Kidney (tissue), 13 donors: ENCODE measurements at regions not wholly inside any gene's neighbourhood (a gene's known extent, or its start where the extent isn't known, plus 50 kb on each side); places are given as distances from the start of the nearest gene placed in this dataset.

Experiments used
- DNase-seq, 5 donors: peaks; one replicate each; pipeline ENCODE4 v3.0.0-alpha.2; 2013 to 2020
- FAIRE-seq: peaks from 2 replicates; lab custom pipeline; 2012; peaks lifted over from hg19 to GRCh38; lab: Jason Lieb, UNC
- H3K27ac ChIP-seq, 2 donors: one replicate each; pipeline ENCODE4 v1.7.0; 2013; ENCODE audit warnings: low read depth in 2 of 2, low read length in 2 of 2, inconsistent platforms in 1 of 2
- H3K27me3 ChIP-seq: one replicate; pipeline ENCODE4 v1.7.1; 2013; ENCODE audit warnings: low read length, inconsistent platforms; ENCODE audit not compliant: control insufficient read depth, insufficient read depth
- H3K36me3 ChIP-seq, 3 donors: one replicate each; pipeline versions ENCODE4 v1.7.0 to v1.7.1; 2013; ENCODE audit warnings: low read length in 3 of 3, control low read depth in 1 of 3, inconsistent platforms in 1 of 3; ENCODE audit not compliant: insufficient read depth in 3 of 3, control insufficient read depth in 2 of 3
- H3K4me1 ChIP-seq, 3 donors: one replicate each; pipeline versions ENCODE4 v1.7.0 to v1.7.1; 2013; ENCODE audit warnings: low read length in 3 of 3, inconsistent platforms in 1 of 3, low read depth in 1 of 3; ENCODE audit not compliant: control insufficient read depth in 2 of 3, insufficient read depth in 2 of 3
- H3K4me3 ChIP-seq, 3 donors: one replicate each; pipeline versions ENCODE4 v1.7.0 to v1.8.1; 2013; ENCODE audit warnings: low read length in 3 of 3, control low read depth in 1 of 3, inconsistent platforms in 1 of 3
- H3K9ac ChIP-seq, 3 donors: one replicate each; pipeline versions ENCODE4 v1.7.0 to v1.7.1; 2013; ENCODE audit warnings: low read length in 3 of 3, control low read depth in 1 of 3, inconsistent platforms in 1 of 3
- H3K9me3 ChIP-seq, 3 donors: one replicate each; pipeline versions ENCODE4 v1.7.0 to v1.7.1; 2013; ENCODE audit warnings: low read length in 3 of 3, control low read depth in 1 of 3, inconsistent platforms in 1 of 3; ENCODE audit not compliant: control insufficient read depth in 2 of 3, insufficient read depth in 1 of 3
- CTCF ChIP-seq: IDR thresholded peaks from 3 replicates; pipeline ENCODE4 v1.5.1; 2012; ENCODE audit warnings: mild to moderate bottlenecking, moderate library complexity, borderline replicate concordance; ENCODE audit not compliant: insufficient read depth; ENCODE audit errors: extremely low read depth
- intact Hi-C: fragments of 100-400 bp; cut with DNase I; formaldehyde crosslinking; loops from one replicate; pipeline ENCODE4 v1.11.1; 2022
- donor health status: control.
- donor health status: control.
- donor health status: control.
- donor health status: control.
- donor health status: control.
- donor health status: DM: yes; HTN: yes; CAD: no.
- donor health status: Normal renal cell carcinoma (clear cell type).

- no peak for TF ChIP-seq CTCF
- Histone ChIP-seq H3K27ac (no peak overlapping the region), H3K4me3 (no peak overlapping the region), H3K9me3 (no peaks in the 10 kb centered on the region), H3K27me3 (no peaks in the 10 kb centered on the region), H3K36me3 (no peaks in the 10 kb centered on the region), H3K9ac (no peak overlapping the region), H3K4me1 (no peaks in the 10 kb centered on the region)
- intact Hi-C loops, result no loop called here
- FAIRE-seq, result no peak
- DNase-seq, result no peak
These were observed 254.6 kb downstream of the MTRR start for GRCh38 chr5:8123559-8123958.

- Histone ChIP-seq H3K27ac (no peak overlapping the region), H3K9ac (no peak overlapping the region), H3K36me3 (no peaks in the 10 kb centered on the region), H3K27me3 (no peaks in the 10 kb centered on the region), H3K4me3 (no peak overlapping the region), H3K9me3 (no peaks in the 10 kb centered on the region), H3K4me1 (no peaks in the 10 kb centered on the region)
- FAIRE-seq (no peak), DNase-seq (no peak)
- TF ChIP-seq CTCF, result no peak
- intact Hi-C loops, result no loop called here
These were observed 265.7 kb downstream of the MTRR start for GRCh38 chr5:8134609-8135008.

- no peaks in the 10 kb centered on the region for H3K9me3 ChIP-seq
- H3K36me3 ChIP-seq, result no peaks in the 10 kb centered on the region
- H3K9ac ChIP-seq, result no peak overlapping the region
- intact Hi-C loops, result no loop called here
- FAIRE-seq (no peak), DNase-seq (no peak)
- TF ChIP-seq CTCF, result no peak
- H3K27ac ChIP-seq, result no peak overlapping the region
- no peak overlapping the region for H3K4me3 ChIP-seq
- no peaks in the 10 kb centered on the region for H3K27me3 ChIP-seq
- no peaks in the 10 kb centered on the region for H3K4me1 ChIP-seq
These were observed 266.8 kb downstream of the MTRR start for GRCh38 chr5:8135742-8136141.

GRCh38 chr5:8136271-8136670 lies 267.3 kb downstream of the MTRR start:
- H3K36me3 ChIP-seq, result no peaks in the 10 kb centered on the region
- no peaks in the 10 kb centered on the region for H3K4me1 ChIP-seq
- no peak overlapping the region for H3K4me3 ChIP-seq
- no peak overlapping the region for H3K9ac ChIP-seq
- no peak overlapping the region for H3K27ac ChIP-seq
- H3K27me3 ChIP-seq, result no peaks in the 10 kb centered on the region
- FAIRE-seq, result no peak
- peak in 1 of 5 donors; percentile 6 for DNase-seq
- intact Hi-C loops, result no loop called here
- TF ChIP-seq CTCF, result no peak
- H3K9me3 ChIP-seq, result no peaks in the 10 kb centered on the region
